ENCODE measurements at regions not wholly inside any gene's neighbourhood (a gene's known extent, or its start where the extent isn't known, plus 50 kb on each side); places are given as distances from the start of the nearest gene placed in this dataset.

DNA sequence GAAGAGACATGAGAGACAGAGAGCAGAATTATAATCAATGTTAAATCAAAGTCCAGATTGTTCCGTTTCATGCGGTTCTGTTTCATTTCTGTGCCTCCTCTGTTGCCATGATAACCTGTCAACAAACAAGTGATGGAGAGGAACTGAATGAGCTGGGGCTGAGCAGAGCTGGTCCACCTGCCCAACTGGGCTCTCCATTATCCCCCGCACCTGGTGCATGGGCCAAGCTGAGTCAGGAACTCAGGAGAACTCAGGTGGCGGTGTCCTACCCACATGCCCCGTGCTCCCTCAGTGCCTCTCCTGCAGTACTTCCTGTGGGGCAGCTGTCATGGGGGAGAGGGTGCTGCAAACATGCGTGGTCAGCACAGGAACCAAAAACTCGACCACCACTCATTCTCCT lies 178.8 kb downstream of the TTC32 start:
- Histone ChIP-seq H3F3A (ENCODE audit: insufficient read depth, low read length) (no peaks in the 10 kb centered on the region), H3K9me2 (ENCODE audit: low read depth, low read length) (no peaks in the 10 kb centered on the region), H3K36me3 (ENCODE audit: insufficient read depth, low read length) (no peaks in the 10 kb centered on the region), H3K9me3 (ENCODE audit: low read length) (no peaks in the 10 kb centered on the region), H3K27me3 (ENCODE audit: insufficient read depth, low read length) (no peaks in the 10 kb centered on the region; the same call in 1 of the 2 replicates), H3K4me3 (ENCODE audit: low read depth, low read length, poor library complexity, severe bottlenecking) (no peak overlapping the region), H2AFZ (ENCODE audit: low read length) (no peak overlapping the region), H3K79me2 (ENCODE audit: insufficient read depth, low read length) (no peaks in the 10 kb centered on the region), H3K4me1 (ENCODE audit: insufficient read depth, low read length, severe bottlenecking) (no peaks in the 10 kb centered on the region), H3K4me2 (ENCODE audit: low read length) (no peak overlapping the region), H3K9ac (ENCODE audit: low read length) (no peak overlapping the region), H4K20me1 (ENCODE audit: insufficient read depth, low read length) (no peaks in the 10 kb centered on the region), H3K27ac (ENCODE audit: low read depth, low read length, poor library complexity, severe bottlenecking) (no peak overlapping the region)
- TF ChIP-seq, protein P1, sequence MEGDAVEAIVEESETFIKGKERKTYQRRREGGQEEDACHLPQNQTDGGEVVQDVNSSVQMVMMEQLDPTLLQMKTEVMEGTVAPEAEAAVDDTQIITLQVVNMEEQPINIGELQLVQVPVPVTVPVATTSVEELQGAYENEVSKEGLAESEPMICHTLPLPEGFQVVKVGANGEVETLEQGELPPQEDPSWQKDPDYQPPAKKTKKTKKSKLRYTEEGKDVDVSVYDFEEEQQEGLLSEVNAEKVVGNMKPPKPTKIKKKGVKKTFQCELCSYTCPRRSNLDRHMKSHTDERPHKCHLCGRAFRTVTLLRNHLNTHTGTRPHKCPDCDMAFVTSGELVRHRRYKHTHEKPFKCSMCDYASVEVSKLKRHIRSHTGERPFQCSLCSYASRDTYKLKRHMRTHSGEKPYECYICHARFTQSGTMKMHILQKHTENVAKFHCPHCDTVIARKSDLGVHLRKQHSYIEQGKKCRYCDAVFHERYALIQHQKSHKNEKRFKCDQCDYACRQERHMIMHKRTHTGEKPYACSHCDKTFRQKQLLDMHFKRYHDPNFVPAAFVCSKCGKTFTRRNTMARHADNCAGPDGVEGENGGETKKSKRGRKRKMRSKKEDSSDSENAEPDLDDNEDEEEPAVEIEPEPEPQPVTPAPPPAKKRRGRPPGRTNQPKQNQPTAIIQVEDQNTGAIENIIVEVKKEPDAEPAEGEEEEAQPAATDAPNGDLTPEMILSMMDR (IDR thresholded peaks at IDR 0.05; ENCODE audit: low read length) = no peak
- no peak for TF ChIP-seq EZH2 (IDR thresholded peaks at IDR 0.05; ENCODE audit: borderline replicate concordance, low read length)

DNA sequence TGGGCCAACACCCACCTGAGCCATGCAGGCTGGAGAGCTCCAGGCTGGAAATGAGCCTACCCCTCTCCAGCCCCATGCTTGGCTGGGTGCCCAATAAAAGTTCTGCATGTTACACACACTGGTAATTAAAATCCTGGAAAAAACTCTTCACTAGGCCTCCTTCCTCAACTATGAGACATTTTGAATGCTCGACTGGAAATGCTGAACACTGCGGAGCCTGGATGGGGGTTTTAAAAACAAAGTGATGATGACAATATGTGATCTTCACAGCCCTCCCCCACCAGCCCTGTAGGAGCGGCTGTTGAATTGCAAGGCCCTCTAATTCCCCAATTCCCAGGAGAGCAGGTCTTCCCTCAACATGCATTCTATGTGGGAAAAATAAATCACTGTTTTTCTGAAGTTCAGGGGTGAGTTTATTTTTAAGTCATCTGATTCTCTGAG lies 179.2 kb downstream of the TTC32 start:
- Histone ChIP-seq H3F3A (ENCODE audit: insufficient read depth, low read length) (no peaks in the 10 kb centered on the region), H3K9me2 (ENCODE audit: low read depth, low read length) (no peaks in the 10 kb centered on the region), H3K9ac (ENCODE audit: low read length) (no peak overlapping the region), H3K4me3 (ENCODE audit: low read depth, low read length, poor library complexity, severe bottlenecking) (no peak overlapping the region), H3K27ac (ENCODE audit: low read depth, low read length, poor library complexity, severe bottlenecking) (no peak overlapping the region), H4K20me1 (ENCODE audit: insufficient read depth, low read length) (no peaks in the 10 kb centered on the region), H3K27me3 (ENCODE audit: insufficient read depth, low read length) (no peaks in the 10 kb centered on the region; the same call in 1 of the 2 replicates), H3K36me3 (ENCODE audit: insufficient read depth, low read length) (no peaks in the 10 kb centered on the region), H3K9me3 (ENCODE audit: low read length) (no peaks in the 10 kb centered on the region), H2AFZ (ENCODE audit: low read length) (no peak overlapping the region), H3K4me2 (ENCODE audit: low read length) (no peak overlapping the region), H3K4me1 (ENCODE audit: insufficient read depth, low read length, severe bottlenecking) (no peaks in the 10 kb centered on the region), H3K79me2 (ENCODE audit: insufficient read depth, low read length) (no peaks in the 10 kb centered on the region)
- TF ChIP-seq, protein P1 (IDR thresholded peaks at IDR 0.05; ENCODE audit: low read length) = no peak
- TF ChIP-seq EZH2 (IDR thresholded peaks at IDR 0.05; ENCODE audit: borderline replicate concordance, low read length) = no peak

DNA sequence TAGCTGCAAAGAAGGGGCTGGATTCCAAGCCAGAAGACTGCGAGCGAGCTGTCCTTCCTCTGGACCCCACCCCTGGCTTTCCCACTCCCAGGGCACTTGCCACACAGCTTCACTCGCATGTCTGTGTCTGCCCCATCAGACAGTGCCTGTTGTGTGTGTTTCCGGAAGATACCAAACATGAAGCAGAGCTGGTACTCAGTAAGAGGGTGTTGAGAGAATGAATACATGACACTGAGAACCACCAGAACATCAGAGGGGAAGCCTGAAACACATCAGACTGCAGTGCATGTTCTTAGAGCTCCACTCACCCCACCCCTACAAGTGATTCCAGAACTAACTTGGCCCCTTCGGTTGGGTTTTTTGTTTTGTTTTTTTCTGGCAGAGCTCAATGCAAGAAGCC lies 181.5 kb downstream of the TTC32 start:
- H3K4me3 ChIP-seq (ENCODE audit: low read depth, low read length, poor library complexity, severe bottlenecking) = no peak overlapping the region
- no peaks in the 10 kb centered on the region for H3K79me2 ChIP-seq (ENCODE audit: insufficient read depth, low read length)
- H3K36me3 ChIP-seq (ENCODE audit: insufficient read depth, low read length) = no peaks in the 10 kb centered on the region
- no peaks in the 10 kb centered on the region for H3K4me1 ChIP-seq (ENCODE audit: insufficient read depth, low read length, severe bottlenecking)
- no peaks in the 10 kb centered on the region for H4K20me1 ChIP-seq (ENCODE audit: insufficient read depth, low read length)
- H3K4me2 ChIP-seq (ENCODE audit: low read length) = no peak overlapping the region
- H2AFZ ChIP-seq (ENCODE audit: low read length) = no peak overlapping the region
- no peak for TF ChIP-seq EZH2 (IDR thresholded peaks at IDR 0.05; ENCODE audit: borderline replicate concordance, low read length)
- TF ChIP-seq, protein P1 (IDR thresholded peaks at IDR 0.05; ENCODE audit: low read length) = no peak
- H3K27ac ChIP-seq (ENCODE audit: low read depth, low read length, poor library complexity, severe bottlenecking) = no peak overlapping the region
- H3K27me3 ChIP-seq (ENCODE audit: insufficient read depth, low read length) = no peaks in the 10 kb centered on the region
- H3K9ac ChIP-seq (ENCODE audit: low read length) = no peak overlapping the region
- H3F3A ChIP-seq (ENCODE audit: insufficient read depth, low read length) = no peaks in the 10 kb centered on the region
- H3K9me2 ChIP-seq (ENCODE audit: low read depth, low read length) = no peaks in the 10 kb centered on the region
- H3K9me3 ChIP-seq (ENCODE audit: low read length) = no peaks in the 10 kb centered on the region

Data from OCI-LY1 (cell line).